HG03139 (cell line): ENCODE measurements at regions not wholly inside any gene's neighbourhood (a gene's known extent, or its start where the extent isn't known, plus 50 kb on each side); places are given as distances from the start of the nearest gene placed in this dataset.

Experiments
- ATAC-seq: cut with Tn5 transposase; IDR thresholded peaks from one replicate; pipeline ENCODE4 v1.9.1; 2021; ENCODE audit not compliant: unreplicated experiment

DNA sequence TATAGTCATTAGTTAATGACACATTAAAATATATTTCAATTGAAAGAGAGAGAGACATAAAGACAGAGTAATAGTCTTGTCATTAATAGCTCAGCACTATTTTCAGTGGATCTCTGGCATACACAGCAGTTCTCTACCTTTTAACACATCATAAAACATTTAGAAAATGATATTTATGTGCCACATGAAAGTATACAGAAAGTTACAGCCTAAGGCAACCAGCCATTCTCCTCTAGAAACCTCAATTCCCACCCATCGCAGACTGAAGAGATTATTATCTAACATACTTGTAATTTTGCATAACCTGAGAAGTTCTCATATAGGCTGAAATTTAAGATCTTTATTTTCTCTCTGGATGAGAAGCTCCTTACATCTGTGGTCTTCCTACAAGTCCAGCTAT lies 58.7 kb upstream of the FAM83B start:
- ATAC-seq, result no peak
